Endothelial cell of umbilical vein (primary cell): ENCODE measurements at regions not wholly inside any gene's neighbourhood (a gene's known extent, or its start where the extent isn't known, plus 50 kb on each side); places are given as distances from the start of the nearest gene placed in this dataset.

ENCODE experiments used
- BruUV-seq: library from RNA; stranded (reverse); fragments of 400-500 nt; replicated peaks from 2 replicates; lab custom pipeline; 2021; lab: Mats Ljungman, UMichigan
- CTCF ChIA-PET: fragments of 300-600, 350-600 bp; sonication (Branson Sonifier 250); formaldehyde crosslinking; loops from one replicate; lab custom pipeline; 2021; ENCODE audit warnings: antibody characterized with exemption, inconsistent platforms; lab: Charles Lee
- POLR2A ChIA-PET: fragments of 300-600, 350-600 bp; sonication (Branson Sonifier 250); formaldehyde crosslinking; loops from one replicate; lab custom pipeline; 2021; ENCODE audit warnings: antibody characterized with exemption, inconsistent platforms; lab: Charles Lee
- DNase-seq: peaks from one replicate; pipeline ENCODE4 v3.0.0-alpha.2; 2011; ENCODE audit warnings: low read depth, low spot score
- FAIRE-seq: peaks from 2 replicates; lab custom pipeline; 2011; peaks lifted over from hg19 to GRCh38; lab: Jason Lieb, UNC
- H2AFZ ChIP-seq: 2 replicates; pipeline ENCODE4 v1.6.0; 2012; ENCODE audit warnings: low read depth, low read length, control low read depth, inconsistent platforms
- H3K27ac ChIP-seq: 2 replicates; pipeline ENCODE4 v1.5.1; 2011; ENCODE audit warnings: low read depth, mild to moderate bottlenecking, control low read depth, low read length, moderate library complexity; ENCODE audit not compliant: insufficient read depth
- H3K27me3 ChIP-seq, 2 experiments: 2 replicates each; pipeline versions ENCODE4 v1.6.0 to v1.6.1; 2011; ENCODE audit warnings: low read length in 2 of 2, mixed read lengths in 1 of 2; ENCODE audit not compliant: control insufficient read depth in 2 of 2, insufficient read depth in 2 of 2
- H3K36me3 ChIP-seq, 2 experiments: 2 replicates in 1 of 2; 3 replicates in 1 of 2; pipeline ENCODE4 v1.5.1; 2011; ENCODE audit warnings: low read length in 2 of 2, mild to moderate bottlenecking in 1 of 2, moderate library complexity in 1 of 2; ENCODE audit not compliant: control insufficient read depth in 2 of 2, insufficient read depth in 2 of 2; ENCODE audit errors: extremely low read depth in 1 of 2
- H3K4me1 ChIP-seq: 3 replicates; pipeline ENCODE4 v1.5.1; 2011; ENCODE audit warnings: mild to moderate bottlenecking, low read length; ENCODE audit not compliant: control insufficient read depth, insufficient read depth; ENCODE audit errors: extremely low read depth
- H3K4me2 ChIP-seq: 2 replicates; pipeline ENCODE4 v1.6.1; 2011; ENCODE audit warnings: low read length, control low read depth, mixed read lengths; ENCODE audit not compliant: insufficient read depth
- H3K4me3 ChIP-seq, 3 experiments: fragments of 200-600 bp in 1 of 3; sonication (generic), shearing (Covaris generic) in 1 of 3; replicated peaks in 1 of 3; 2 replicates each; pipeline ENCODE4 v1.5.1; 2011 to 2016; ENCODE audit warnings: control low read depth in 3 of 3, low read length in 3 of 3, mild to moderate bottlenecking in 2 of 3, inconsistent platforms in 1 of 3, low read depth in 1 of 3, moderate library complexity in 1 of 3; ENCODE audit not compliant: insufficient read depth in 1 of 3
- H3K79me2 ChIP-seq: 2 replicates; pipeline ENCODE4 v1.6.0; 2012; ENCODE audit warnings: low read length, inconsistent platforms; ENCODE audit not compliant: control insufficient read depth, insufficient read depth
- H3K9ac ChIP-seq: replicated peaks from 2 replicates; pipeline ENCODE3; 2011; ENCODE audit warnings: low read length, control low read depth; ENCODE audit not compliant: insufficient read depth; ENCODE audit errors: extremely low read depth
- H3K9me1 ChIP-seq: replicated peaks from 3 replicates; pipeline ENCODE4 v1.6.0; 2011; ENCODE audit warnings: mild to moderate bottlenecking, low read length; ENCODE audit not compliant: control insufficient read depth, insufficient read depth; ENCODE audit errors: extremely low read depth
- H3K9me3 ChIP-seq: replicated peaks from 2 replicates; pipeline ENCODE4 v1.5.1; 2012; ENCODE audit warnings: low read length, inconsistent platforms; ENCODE audit not compliant: control insufficient read depth, insufficient read depth
- H4K20me1 ChIP-seq: replicated peaks from 2 replicates; pipeline ENCODE3; 2011; ENCODE audit warnings: mild to moderate bottlenecking, low read length; ENCODE audit not compliant: control insufficient read depth, insufficient read depth; ENCODE audit errors: extremely low read depth
- CTCF ChIP-seq, 2 donors: IDR thresholded peaks; 1 replicate in 1 of 2; 2 replicates in 1 of 2; pipeline ENCODE4 v1.5.1; 2011; ENCODE audit warnings: low read length in 2 of 2, mild to moderate bottlenecking in 2 of 2, moderate library complexity in 2 of 2, control low read depth in 1 of 2, inconsistent platforms in 1 of 2, low read depth in 1 of 2; ENCODE audit not compliant: insufficient read depth in 1 of 2; ENCODE audit errors: extremely low read depth in 1 of 2
- EZH2 ChIP-seq: IDR thresholded peaks from 2 replicates; pipeline ENCODE4 v1.6.1; 2012; ENCODE audit warnings: borderline replicate concordance, low read depth, mild to moderate bottlenecking, moderate library complexity, low read length, inconsistent platforms; ENCODE audit not compliant: severe bottlenecking
- FOS ChIP-seq: IDR thresholded peaks from 2 replicates; pipeline ENCODE4 v1.6.1; 2011; ENCODE audit warnings: mild to moderate bottlenecking, low read length, moderate library complexity, borderline replicate concordance; ENCODE audit not compliant: insufficient read depth
- GATA2 ChIP-seq: IDR thresholded peaks from 2 replicates; pipeline ENCODE4 v1.7.0; 2011; ENCODE audit warnings: low read depth, mild to moderate bottlenecking, moderate library complexity, mixed read lengths, low read length; ENCODE audit not compliant: insufficient read length, insufficient read depth
- JUN ChIP-seq: IDR thresholded peaks from 2 replicates; pipeline ENCODE4 v1.6.1; 2011; ENCODE audit warnings: borderline replicate concordance, low read depth; ENCODE audit not compliant: insufficient read length, insufficient read depth
- MAX ChIP-seq: IDR thresholded peaks from 2 replicates; pipeline ENCODE4 v1.6.1; 2011; ENCODE audit not compliant: insufficient read depth, insufficient read length
- MYC ChIP-seq: IDR thresholded peaks from one replicate; pipeline ENCODE4 v1.6.1; 2011; ENCODE audit warnings: mild to moderate bottlenecking, low read depth, low read length
- POLR2A ChIP-seq: IDR thresholded peaks from 2 replicates; pipeline ENCODE4 v1.6.1; 2012; ENCODE audit warnings: low read depth, mild to moderate bottlenecking, control low read depth, low read length
- POLR2AphosphoS5 ChIP-seq: IDR thresholded peaks from 2 replicates; pipeline ENCODE4 v1.6.1; 2012; ENCODE audit warnings: low read depth, mild to moderate bottlenecking, control low read depth, low read length, moderate library complexity; ENCODE audit not compliant: insufficient read depth
- dilution Hi-C: fragments of 300-500 bp; cut with MboI; formaldehyde crosslinking; loops from one replicate; pipeline ENCODE4 v1.15.0; 2019; ENCODE audit warnings: low sequenced_read_pairs; ENCODE audit not compliant: extremely low pct_ligation_motif_present
- intact Hi-C: fragments of 100-400 bp; cut with micrococcal nuclease; formaldehyde crosslinking; loops from one replicate; pipeline ENCODE4 v1.10.0; 2022

- no peak overlapping the region for H3K9ac ChIP-seq
- dilution Hi-C loops, result no loop called here
- H2AFZ ChIP-seq, result no peak overlapping the region
- FAIRE-seq (no peak), DNase-seq (no peak)
- no peaks in the 10 kb centered on the region for H3K36me3 ChIP-seq
- H3K9me3 ChIP-seq, result no peaks in the 10 kb centered on the region
- peaks cover 10% of the 10 kb centered on the region for H3K4me1 ChIP-seq
- no peak overlapping the region for H3K27ac ChIP-seq
- no peaks in the 10 kb centered on the region for H4K20me1 ChIP-seq
- no peaks in the 10 kb centered on the region for H3K79me2 ChIP-seq
- ChIA-PET POLR2A (interaction anchor here (0.6 to 0.7 kb wide), 2 partner anchors 50 to 265 kb away, joined by 3 to 6 read pairs; no protein-coding TSS in a partner anchor), CTCF (interaction anchor here (0.7 to 6.0 kb wide), 4 partner anchors 11 to 213 kb away, joined by 3 to 125 read pairs (median 3); no protein-coding TSS in a partner anchor)
- H3K4me2 ChIP-seq, result no peak overlapping the region
- H3K27me3 ChIP-seq, result no peaks in the 10 kb centered on the region
- H3K4me3 ChIP-seq, result no peak overlapping the region
- intact Hi-C loops, result no loop called here
- TF ChIP-seq FOS, result no peak
- TF ChIP-seq EZH2, result no peak
- no peak for TF ChIP-seq GATA2
- no peak for TF ChIP-seq MAX
- no peak for TF ChIP-seq MYC
- no peak for TF ChIP-seq POLR2AphosphoS5
- TF ChIP-seq POLR2A, result no peak
- no peak for TF ChIP-seq CTCF (IDR thresholded peaks at IDR 0.05; ENCODE audit: extremely low read depth in 1 of 2, insufficient read depth in 1 of 2, low read depth in 1 of 2, low read length in 2 of 2)
- TF ChIP-seq JUN, result no peak
- no TSS peak for BruUV-seq
- H3K9me1 ChIP-seq, result no peaks in the 10 kb centered on the region
These were observed 244.4 kb downstream of the SKIDA1 start for GRCh38 chr10:21280971-21281572.
